C4-2B (cell line): ENCODE measurements at regions not wholly inside any gene's neighbourhood (a gene's known extent, or its start where the extent isn't known, plus 50 kb on each side); places are given as distances from the start of the nearest gene placed in this dataset.

Experiments used
- CTCF ChIP-seq: fragments of 450-650 bp; conservative IDR thresholded peaks from 2 replicates; pipeline ENCODE4 v1.5.1; 2017; ENCODE audit warnings: mild to moderate bottlenecking
- ZFX ChIP-seq: fragments of 450-650 bp; IDR thresholded peaks from 2 replicates; pipeline ENCODE4 v1.6.1; 2017

- TF ChIP-seq CTCF, result 0 out of 2 replicates have a peak, but pooled peaks have one; percentile 4
- no peak for TF ChIP-seq ZFX
Observed at GRCh38 chrX:110588853-110589252, 206.8 kb downstream of the CHRDL1 start.
